Smooth muscle cell (in vitro differentiated cells): ENCODE measurements at regions not wholly inside any gene's neighbourhood (a gene's known extent, or its start where the extent isn't known, plus 50 kb on each side); places are given as distances from the start of the nearest gene placed in this dataset.

ENCODE experiments used
- DNase-seq: peaks from one replicate; lab custom pipeline; 2025; ENCODE audit not compliant: unreplicated experiment; lab: John Stamatoyannopoulos, UW
- H2AFZ ChIP-seq: fragments of 200-600 bp; sonication (generic); 2 replicates; pipeline ENCODE4 v1.6.0; 2016; ENCODE audit warnings: antibody characterized with exemption, low read depth, mild to moderate bottlenecking
- H3F3A ChIP-seq: fragments of 200-600 bp; sonication (generic); 2 replicates; pipeline ENCODE4 v1.6.0; 2017; ENCODE audit warnings: antibody characterized with exemption, low read depth
- H3K27ac ChIP-seq: fragments of 200-600 bp; sonication (generic); 2 replicates; pipeline ENCODE4 v1.5.1; 2016; ENCODE audit warnings: low read depth, mild to moderate bottlenecking
- H3K27me3 ChIP-seq: fragments of 200-600 bp; sonication (generic); 2 replicates; pipeline ENCODE4 v1.6.1; 2016; ENCODE audit warnings: low read depth, mild to moderate bottlenecking
- H3K36me3 ChIP-seq: fragments of 200-600 bp; sonication (generic); 2 replicates; pipeline ENCODE4 v1.5.1; 2016; ENCODE audit warnings: low read depth
- H3K4me1 ChIP-seq: fragments of 200-600 bp; sonication (generic); 2 replicates; pipeline ENCODE4 v1.5.1; 2016; ENCODE audit warnings: low read depth
- H3K4me2 ChIP-seq: fragments of 200-600 bp; sonication (generic); 2 replicates; pipeline ENCODE4 v1.6.0; 2016; ENCODE audit warnings: mild to moderate bottlenecking
- H3K4me3 ChIP-seq: fragments of 200-600 bp; sonication (generic); 2 replicates; pipeline ENCODE4 v1.5.1; 2016; ENCODE audit warnings: mild to moderate bottlenecking
- H3K79me2 ChIP-seq: fragments of 200-600 bp; sonication (generic); 2 replicates; pipeline ENCODE4 v1.6.0; 2016; ENCODE audit warnings: low read depth, mild to moderate bottlenecking
- H3K9ac ChIP-seq: fragments of 200-600 bp; sonication (generic); 2 replicates; pipeline ENCODE4 v1.6.0; 2016; ENCODE audit warnings: low read depth
- H3K9me3 ChIP-seq: fragments of 200-600 bp; sonication (generic); replicated peaks from 2 replicates; pipeline ENCODE4 v1.5.1; 2016; ENCODE audit warnings: low read depth
- H4K20me1 ChIP-seq: fragments of 200-600 bp; sonication (generic); 2 replicates; pipeline ENCODE4 v1.6.0; 2016; ENCODE audit warnings: low read depth
- CTCF ChIP-seq: fragments of 200-600 bp; sonication (generic); IDR thresholded peaks from 2 replicates; pipeline ENCODE4 v1.5.1; 2017; ENCODE audit warnings: borderline replicate concordance, mild to moderate bottlenecking, antibody characterized with exemption; ENCODE audit not compliant: insufficient read depth, poor library complexity, severe bottlenecking
- WGBS: methylation state at CpG from one replicate; pipeline ENCODE4 v1.1.7; 2016; ENCODE audit warnings: low lambda C conversion rate; 5-methylcytosine and 5-hydroxymethylcytosine counted together

- Histone ChIP-seq H3K9me3 (no peaks in the 10 kb centered on the region), H3K36me3 (no peaks in the 10 kb centered on the region), H3K9ac (no peak overlapping the region), H3K4me3 (no peak overlapping the region), H3F3A (no peaks in the 10 kb centered on the region), H3K4me2 (no peak overlapping the region), H2AFZ (no peak overlapping the region), H3K79me2 (no peaks in the 10 kb centered on the region), H3K4me1 (no peaks in the 10 kb centered on the region), H3K27me3 (no peaks in the 10 kb centered on the region), H4K20me1 (no peaks in the 10 kb centered on the region), H3K27ac (no peak overlapping the region)
- TF ChIP-seq CTCF: no peak
- WGBS: 74% methylated on average over 2 of the region's 2 CpGs
- DNase-seq: no peak
Observed at GRCh38 chr6:132967871-132968270, 153.5 kb downstream of the RPS12 start.

GRCh38 chr6:132968419-132968950 lies 154.1 kb downstream of the RPS12 start:
- no peak for TF ChIP-seq CTCF
- Histone ChIP-seq H3F3A (no peaks in the 10 kb centered on the region), H3K9me3 (no peaks in the 10 kb centered on the region), H3K9ac (no peak overlapping the region), H4K20me1 (no peaks in the 10 kb centered on the region), H3K27me3 (no peaks in the 10 kb centered on the region), H3K36me3 (no peaks in the 10 kb centered on the region), H2AFZ (no peak overlapping the region), H3K4me1 (no peaks in the 10 kb centered on the region), H3K79me2 (no peaks in the 10 kb centered on the region), H3K4me2 (no peak overlapping the region), H3K27ac (no peak overlapping the region), H3K4me3 (no peak overlapping the region)
- 82% methylated on average over 5 of the region's 5 CpGs for WGBS
- DNase-seq: no peak

GRCh38 chr6:132969196-132969595 lies 154.8 kb downstream of the RPS12 start:
- DNase-seq: no peak
- Histone ChIP-seq H3F3A (no peaks in the 10 kb centered on the region), H3K79me2 (no peaks in the 10 kb centered on the region), H2AFZ (no peak overlapping the region), H3K9ac (no peak overlapping the region), H3K4me2 (no peak overlapping the region), H3K9me3 (no peaks in the 10 kb centered on the region), H3K4me3 (no peak overlapping the region), H4K20me1 (no peaks in the 10 kb centered on the region), H3K4me1 (peaks cover 5% of the 10 kb centered on the region), H3K36me3 (no peaks in the 10 kb centered on the region), H3K27me3 (no peaks in the 10 kb centered on the region), H3K27ac (no peak overlapping the region)
- WGBS: 58% methylated on average over 1 of the region's 1 CpG
- no peak for TF ChIP-seq CTCF

GRCh38 chr6:132971676-132972075 lies 157.3 kb downstream of the RPS12 start:
- TF ChIP-seq CTCF: no peak
- H3K4me1 ChIP-seq: peaks cover 5% of the 10 kb centered on the region
- no peak overlapping the region for H3K4me2 ChIP-seq
- H3K79me2 ChIP-seq: no peaks in the 10 kb centered on the region
- H3K27me3 ChIP-seq: peaks cover 12% of the 10 kb centered on the region
- no peak overlapping the region for H3K9ac ChIP-seq
- no peak overlapping the region for H3K27ac ChIP-seq
- no peak overlapping the region for H2AFZ ChIP-seq
- no peaks in the 10 kb centered on the region for H3F3A ChIP-seq
- no peaks in the 10 kb centered on the region for H3K36me3 ChIP-seq
- no peaks in the 10 kb centered on the region for H3K9me3 ChIP-seq
- 91% methylated on average over 3 of the region's 3 CpGs for WGBS
- H4K20me1 ChIP-seq: no peaks in the 10 kb centered on the region
- no peak overlapping the region for H3K4me3 ChIP-seq
- no peak for DNase-seq
